Neural cell (in vitro differentiated cells): ENCODE measurements at regions not wholly inside any gene's neighbourhood (a gene's known extent, or its start where the extent isn't known, plus 50 kb on each side); places are given as distances from the start of the nearest gene placed in this dataset.

ENCODE experiments used
- EP300 ChIP-seq: fragments of 450-650 bp; conservative IDR thresholded peaks from 2 replicates; pipeline ENCODE4 v1.6.1; 2014; ENCODE audit warnings: antibody characterized with exemption, mild to moderate bottlenecking, moderate library complexity; ENCODE audit not compliant: poor library complexity, severe bottlenecking
- EZH2 ChIP-seq: fragments of 200-600, 300-800 bp; shearing (Covaris generic), sonication (generic); IDR thresholded peaks from 2 replicates; pipeline ENCODE4 v1.6.1; 2014; ENCODE audit warnings: antibody characterized with exemption, low read length, borderline replicate concordance, mild to moderate bottlenecking; ENCODE audit not compliant: insufficient read depth, poor library complexity, severe bottlenecking
- POLR2AphosphoS5 ChIP-seq: IDR thresholded peaks from 2 replicates; pipeline ENCODE4 v1.6.1; 2012
- RAD21 ChIP-seq: fragments of 450-650 bp; conservative IDR thresholded peaks from 2 replicates; pipeline ENCODE4 v1.6.1; 2014; ENCODE audit warnings: antibody characterized with exemption, mild to moderate bottlenecking, moderate library complexity
- SMC3 ChIP-seq: fragments of 450-650 bp; conservative IDR thresholded peaks from 2 replicates; pipeline ENCODE4 v1.6.1; 2014; ENCODE audit warnings: antibody characterized with exemption, mild to moderate bottlenecking, moderate library complexity; ENCODE audit not compliant: poor library complexity
- TF ChIP-seq, protein P1 (sequence below): fragments of 450-650 bp; IDR thresholded peaks from 2 replicates; pipeline ENCODE4 v1.5.1; 2014; ENCODE audit warnings: antibody characterized with exemption, mild to moderate bottlenecking, moderate library complexity; ENCODE audit not compliant: poor library complexity, severe bottlenecking
- TF ChIP-seq, protein P2 (sequence below): IDR thresholded peaks from 2 replicates; pipeline ENCODE4 v1.6.1; 2012; ENCODE audit warnings: borderline replicate concordance

- TF ChIP-seq EZH2, result no peak
- TF ChIP-seq POLR2AphosphoS5, result no peak
- TF ChIP-seq EP300, result no peak
- TF ChIP-seq, protein P1, sequence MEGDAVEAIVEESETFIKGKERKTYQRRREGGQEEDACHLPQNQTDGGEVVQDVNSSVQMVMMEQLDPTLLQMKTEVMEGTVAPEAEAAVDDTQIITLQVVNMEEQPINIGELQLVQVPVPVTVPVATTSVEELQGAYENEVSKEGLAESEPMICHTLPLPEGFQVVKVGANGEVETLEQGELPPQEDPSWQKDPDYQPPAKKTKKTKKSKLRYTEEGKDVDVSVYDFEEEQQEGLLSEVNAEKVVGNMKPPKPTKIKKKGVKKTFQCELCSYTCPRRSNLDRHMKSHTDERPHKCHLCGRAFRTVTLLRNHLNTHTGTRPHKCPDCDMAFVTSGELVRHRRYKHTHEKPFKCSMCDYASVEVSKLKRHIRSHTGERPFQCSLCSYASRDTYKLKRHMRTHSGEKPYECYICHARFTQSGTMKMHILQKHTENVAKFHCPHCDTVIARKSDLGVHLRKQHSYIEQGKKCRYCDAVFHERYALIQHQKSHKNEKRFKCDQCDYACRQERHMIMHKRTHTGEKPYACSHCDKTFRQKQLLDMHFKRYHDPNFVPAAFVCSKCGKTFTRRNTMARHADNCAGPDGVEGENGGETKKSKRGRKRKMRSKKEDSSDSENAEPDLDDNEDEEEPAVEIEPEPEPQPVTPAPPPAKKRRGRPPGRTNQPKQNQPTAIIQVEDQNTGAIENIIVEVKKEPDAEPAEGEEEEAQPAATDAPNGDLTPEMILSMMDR, result no peak
- TF ChIP-seq, protein P2, sequence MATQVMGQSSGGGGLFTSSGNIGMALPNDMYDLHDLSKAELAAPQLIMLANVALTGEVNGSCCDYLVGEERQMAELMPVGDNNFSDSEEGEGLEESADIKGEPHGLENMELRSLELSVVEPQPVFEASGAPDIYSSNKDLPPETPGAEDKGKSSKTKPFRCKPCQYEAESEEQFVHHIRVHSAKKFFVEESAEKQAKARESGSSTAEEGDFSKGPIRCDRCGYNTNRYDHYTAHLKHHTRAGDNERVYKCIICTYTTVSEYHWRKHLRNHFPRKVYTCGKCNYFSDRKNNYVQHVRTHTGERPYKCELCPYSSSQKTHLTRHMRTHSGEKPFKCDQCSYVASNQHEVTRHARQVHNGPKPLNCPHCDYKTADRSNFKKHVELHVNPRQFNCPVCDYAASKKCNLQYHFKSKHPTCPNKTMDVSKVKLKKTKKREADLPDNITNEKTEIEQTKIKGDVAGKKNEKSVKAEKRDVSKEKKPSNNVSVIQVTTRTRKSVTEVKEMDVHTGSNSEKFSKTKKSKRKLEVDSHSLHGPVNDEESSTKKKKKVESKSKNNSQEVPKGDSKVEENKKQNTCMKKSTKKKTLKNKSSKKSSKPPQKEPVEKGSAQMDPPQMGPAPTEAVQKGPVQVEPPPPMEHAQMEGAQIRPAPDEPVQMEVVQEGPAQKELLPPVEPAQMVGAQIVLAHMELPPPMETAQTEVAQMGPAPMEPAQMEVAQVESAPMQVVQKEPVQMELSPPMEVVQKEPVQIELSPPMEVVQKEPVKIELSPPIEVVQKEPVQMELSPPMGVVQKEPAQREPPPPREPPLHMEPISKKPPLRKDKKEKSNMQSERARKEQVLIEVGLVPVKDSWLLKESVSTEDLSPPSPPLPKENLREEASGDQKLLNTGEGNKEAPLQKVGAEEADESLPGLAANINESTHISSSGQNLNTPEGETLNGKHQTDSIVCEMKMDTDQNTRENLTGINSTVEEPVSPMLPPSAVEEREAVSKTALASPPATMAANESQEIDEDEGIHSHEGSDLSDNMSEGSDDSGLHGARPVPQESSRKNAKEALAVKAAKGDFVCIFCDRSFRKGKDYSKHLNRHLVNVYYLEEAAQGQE, result no peak
- TF ChIP-seq RAD21, result no peak
- no peak for TF ChIP-seq SMC3
Measured at GRCh38 chr12:58629376-58629775, 290.9 kb downstream of the LRIG3 start.
